ENCODE measurements at regions not wholly inside any gene's neighbourhood (a gene's known extent, or its start where the extent isn't known, plus 50 kb on each side); places are given as distances from the start of the nearest gene placed in this dataset.

DNA sequence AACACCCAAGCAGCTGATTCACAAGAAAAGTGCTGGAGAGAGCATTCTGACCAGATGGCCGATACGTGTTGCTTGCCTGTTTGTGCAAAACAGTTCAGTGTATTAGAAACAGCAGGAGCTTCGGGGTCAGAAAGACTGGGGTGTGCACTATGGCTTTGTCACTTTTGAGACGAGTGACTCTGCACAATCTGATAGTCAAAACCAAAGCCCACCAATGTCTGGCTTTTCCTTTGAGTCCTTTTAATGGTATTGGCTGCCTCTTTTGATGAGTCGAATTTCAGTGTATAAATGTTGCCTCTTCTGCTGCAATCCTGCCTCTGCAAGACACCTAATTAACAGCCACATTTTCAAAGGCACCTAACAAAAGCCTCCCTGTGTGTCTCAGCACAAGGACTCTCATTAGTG is 444.6 kb downstream of the AJAP1 start:
- Histone ChIP-seq H3K9ac (no peak overlapping the region), H2AFZ (no peak overlapping the region), H3K27ac (no peak overlapping the region), H3K27me3 (ENCODE audit: control insufficient read depth, insufficient read depth, low read length) (no peaks in the 10 kb centered on the region), H3K79me2 (no peaks in the 10 kb centered on the region), H3K4me1 (no peaks in the 10 kb centered on the region), H3K4me3 (ENCODE audit: low read depth, low read length) (no peak overlapping the region), H3K9me3 (ENCODE audit: control insufficient read depth, low read length) (no peaks in the 10 kb centered on the region), H3K36me3 (ENCODE audit: control insufficient read depth, insufficient read depth, low read length) (no peaks in the 10 kb centered on the region), H3K4me2 (ENCODE audit: low read length) (no peak overlapping the region)
- TF ChIP-seq, protein P1, sequence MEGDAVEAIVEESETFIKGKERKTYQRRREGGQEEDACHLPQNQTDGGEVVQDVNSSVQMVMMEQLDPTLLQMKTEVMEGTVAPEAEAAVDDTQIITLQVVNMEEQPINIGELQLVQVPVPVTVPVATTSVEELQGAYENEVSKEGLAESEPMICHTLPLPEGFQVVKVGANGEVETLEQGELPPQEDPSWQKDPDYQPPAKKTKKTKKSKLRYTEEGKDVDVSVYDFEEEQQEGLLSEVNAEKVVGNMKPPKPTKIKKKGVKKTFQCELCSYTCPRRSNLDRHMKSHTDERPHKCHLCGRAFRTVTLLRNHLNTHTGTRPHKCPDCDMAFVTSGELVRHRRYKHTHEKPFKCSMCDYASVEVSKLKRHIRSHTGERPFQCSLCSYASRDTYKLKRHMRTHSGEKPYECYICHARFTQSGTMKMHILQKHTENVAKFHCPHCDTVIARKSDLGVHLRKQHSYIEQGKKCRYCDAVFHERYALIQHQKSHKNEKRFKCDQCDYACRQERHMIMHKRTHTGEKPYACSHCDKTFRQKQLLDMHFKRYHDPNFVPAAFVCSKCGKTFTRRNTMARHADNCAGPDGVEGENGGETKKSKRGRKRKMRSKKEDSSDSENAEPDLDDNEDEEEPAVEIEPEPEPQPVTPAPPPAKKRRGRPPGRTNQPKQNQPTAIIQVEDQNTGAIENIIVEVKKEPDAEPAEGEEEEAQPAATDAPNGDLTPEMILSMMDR (IDR thresholded peaks at IDR 0.05) = no peak

DNA sequence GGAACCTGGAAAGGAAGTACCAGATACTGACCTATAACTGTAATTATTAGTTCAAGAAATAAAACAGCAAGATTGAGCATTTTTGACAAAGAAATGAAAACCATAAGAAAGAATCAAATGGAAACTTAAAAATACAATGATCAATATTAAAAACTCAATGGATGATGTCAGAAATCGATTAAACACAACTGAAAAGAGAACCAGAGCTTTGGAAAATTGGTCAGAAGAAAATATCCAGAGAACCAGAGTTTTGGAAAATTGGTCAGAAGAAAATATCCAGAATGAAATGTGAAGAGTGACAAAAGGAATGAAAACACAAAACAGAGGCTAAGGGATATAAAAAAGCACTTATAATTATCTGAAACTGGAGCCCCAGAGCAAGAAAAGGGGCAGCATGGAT is 438.6 kb downstream of the AJAP1 start:
- no peaks in the 10 kb centered on the region for H3K9me3 ChIP-seq (ENCODE audit: control insufficient read depth, low read length)
- H3K4me3 ChIP-seq (ENCODE audit: low read depth, low read length) = no peak overlapping the region
- no peaks in the 10 kb centered on the region for H3K27me3 ChIP-seq (ENCODE audit: control insufficient read depth, insufficient read depth, low read length)
- no peak overlapping the region for H2AFZ ChIP-seq
- no peaks in the 10 kb centered on the region for H3K4me1 ChIP-seq
- H3K27ac ChIP-seq = no peak overlapping the region
- H3K36me3 ChIP-seq (ENCODE audit: control insufficient read depth, insufficient read depth, low read length) = no peaks in the 10 kb centered on the region
- no peaks in the 10 kb centered on the region for H3K79me2 ChIP-seq
- no peak overlapping the region for H3K4me2 ChIP-seq (ENCODE audit: low read length)
- TF ChIP-seq, protein P1 (IDR thresholded peaks at IDR 0.05) = no peak
- H3K9ac ChIP-seq = no peak overlapping the region

DNA sequence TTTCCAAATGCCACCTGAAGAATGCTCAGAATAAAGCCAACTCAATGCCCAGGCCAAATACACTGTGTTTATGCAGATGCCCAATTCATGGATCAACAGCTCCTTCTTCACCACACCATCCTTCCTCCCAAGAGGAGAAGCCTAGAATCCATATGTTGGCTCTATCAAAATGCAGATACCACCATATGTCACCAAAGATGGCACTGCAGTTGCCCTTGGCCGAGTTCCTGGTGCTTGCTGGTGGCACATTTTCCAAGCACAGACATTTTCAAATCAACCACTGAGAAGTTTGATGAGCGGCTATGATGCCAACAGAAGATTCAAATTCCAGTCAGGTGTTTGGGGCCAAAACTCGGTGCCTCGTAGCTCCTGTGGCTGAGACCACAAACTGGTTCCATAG is 430.3 kb downstream of the AJAP1 start:
- TF ChIP-seq, protein P1 (IDR thresholded peaks at IDR 0.05) = no peak
- no peak overlapping the region for H2AFZ ChIP-seq
- no peaks in the 10 kb centered on the region for H3K9me3 ChIP-seq (ENCODE audit: control insufficient read depth, low read length)
- no peak overlapping the region for H3K9ac ChIP-seq
- H3K36me3 ChIP-seq (ENCODE audit: control insufficient read depth, insufficient read depth, low read length) = no peaks in the 10 kb centered on the region
- no peak overlapping the region for H3K27ac ChIP-seq
- no peaks in the 10 kb centered on the region for H3K4me1 ChIP-seq
- H3K27me3 ChIP-seq (ENCODE audit: control insufficient read depth, insufficient read depth, low read length) = no peaks in the 10 kb centered on the region
- no peaks in the 10 kb centered on the region for H3K79me2 ChIP-seq
- H3K4me2 ChIP-seq (ENCODE audit: low read length) = no peak overlapping the region
- H3K4me3 ChIP-seq (ENCODE audit: low read depth, low read length) = no peak overlapping the region

- H2AFZ ChIP-seq = no peak overlapping the region
These were observed 412.8 kb downstream of the AJAP1 start for GRCh38 chr1:5067246-5067645.

DNA sequence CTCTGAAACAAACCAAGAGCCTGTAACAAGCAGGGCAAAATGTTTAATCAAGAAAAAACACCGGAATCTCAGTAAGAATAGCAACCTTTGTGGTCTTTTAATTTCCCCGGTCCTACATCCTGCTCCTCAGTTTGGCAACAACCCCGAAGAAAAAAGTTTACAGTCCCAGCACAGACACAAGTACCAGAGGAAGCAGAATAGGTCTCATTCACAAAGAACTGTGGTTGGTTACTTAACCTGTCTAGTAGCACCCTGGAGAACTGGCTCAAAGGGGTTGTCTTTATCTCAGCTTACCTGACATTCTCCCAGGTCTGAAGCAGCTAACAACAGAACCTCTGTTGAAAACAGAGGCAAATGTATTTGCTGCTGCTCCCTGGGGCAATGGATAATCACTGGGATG is 399.3 kb downstream of the AJAP1 start:
- Histone ChIP-seq H3K27me3 (ENCODE audit: control insufficient read depth, insufficient read depth, low read length) (no peaks in the 10 kb centered on the region), H3K4me3 (ENCODE audit: low read depth, low read length) (no peak overlapping the region), H3K27ac (no peak overlapping the region), H3K4me1 (no peaks in the 10 kb centered on the region), H3K36me3 (ENCODE audit: control insufficient read depth, insufficient read depth, low read length) (no peaks in the 10 kb centered on the region), H2AFZ (no peak overlapping the region), H3K9me3 (ENCODE audit: control insufficient read depth, low read length) (no peaks in the 10 kb centered on the region), H3K79me2 (no peaks in the 10 kb centered on the region), H3K4me2 (ENCODE audit: low read length) (no peak overlapping the region), H3K9ac (no peak overlapping the region)
- TF ChIP-seq, protein P1 (IDR thresholded peaks at IDR 0.05) = no peak

More at GRCh38 chr1:5067246-5067645, 412.8 kb downstream of the AJAP1 start:
- Histone ChIP-seq H3K9ac (no peak overlapping the region), H3K4me2 (ENCODE audit: low read length) (no peak overlapping the region), H3K27ac (no peak overlapping the region), H3K79me2 (no peaks in the 10 kb centered on the region), H3K4me3 (ENCODE audit: low read depth, low read length) (no peak overlapping the region), H3K9me3 (ENCODE audit: control insufficient read depth, low read length) (no peaks in the 10 kb centered on the region), H3K4me1 (no peaks in the 10 kb centered on the region), H3K36me3 (ENCODE audit: control insufficient read depth, insufficient read depth, low read length) (no peaks in the 10 kb centered on the region), H3K27me3 (ENCODE audit: control insufficient read depth, insufficient read depth, low read length) (no peaks in the 10 kb centered on the region)
- TF ChIP-seq, protein P1 (IDR thresholded peaks at IDR 0.05) = no peak
